SH-SY5Y (cell line): ENCODE measurements at regions not wholly inside any gene's neighbourhood (a gene's known extent, or its start where the extent isn't known, plus 50 kb on each side); places are given as distances from the start of the nearest gene placed in this dataset.

Experiments used
- GATA2 ChIP-seq: IDR thresholded peaks from 2 replicates; pipeline ENCODE4 v1.6.1; 2011; ENCODE audit warnings: mild to moderate bottlenecking, low read depth, low read length
- GATA3 ChIP-seq: IDR thresholded peaks from 2 replicates; pipeline ENCODE4 v1.6.1; 2011; ENCODE audit warnings: low read depth, mild to moderate bottlenecking, low read length, moderate library complexity

- TF ChIP-seq GATA2 = no peak
- TF ChIP-seq GATA3 = no peak
Measured at GRCh38 chr2:215517391-215517790, 81.5 kb upstream of the FN1 start.

DNA sequence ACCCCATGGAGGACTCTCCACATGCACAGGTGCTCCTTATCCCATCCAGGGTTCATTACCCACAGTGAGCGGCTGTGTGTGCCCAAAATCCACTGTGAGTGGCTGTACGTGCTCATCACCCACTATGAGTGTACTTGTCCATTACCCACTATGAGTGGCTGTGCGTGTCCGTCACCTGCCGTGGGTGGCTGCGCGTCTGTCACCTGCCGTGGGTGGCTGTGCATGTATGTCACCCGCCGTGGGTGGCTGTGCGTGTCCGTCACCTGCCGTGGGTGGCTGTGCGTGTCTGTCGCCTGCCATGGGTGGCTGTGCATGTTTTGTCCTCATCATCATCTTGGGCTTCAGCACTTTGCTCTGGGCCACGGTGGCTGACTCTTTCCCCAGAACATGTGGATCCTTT is 78.6 kb upstream of the FN1 start:
- no peak for TF ChIP-seq GATA2
- no peak for TF ChIP-seq GATA3

GRCh38 chr2:215511454-215512346 is 75.8 kb upstream of the FN1 start:
- TF ChIP-seq GATA2 = no peak
- no peak for TF ChIP-seq GATA3

- TF ChIP-seq GATA3 (no peak), GATA2 (no peak)
Measured at GRCh38 chr2:215507836-215508235, 72.0 kb upstream of the FN1 start.

DNA sequence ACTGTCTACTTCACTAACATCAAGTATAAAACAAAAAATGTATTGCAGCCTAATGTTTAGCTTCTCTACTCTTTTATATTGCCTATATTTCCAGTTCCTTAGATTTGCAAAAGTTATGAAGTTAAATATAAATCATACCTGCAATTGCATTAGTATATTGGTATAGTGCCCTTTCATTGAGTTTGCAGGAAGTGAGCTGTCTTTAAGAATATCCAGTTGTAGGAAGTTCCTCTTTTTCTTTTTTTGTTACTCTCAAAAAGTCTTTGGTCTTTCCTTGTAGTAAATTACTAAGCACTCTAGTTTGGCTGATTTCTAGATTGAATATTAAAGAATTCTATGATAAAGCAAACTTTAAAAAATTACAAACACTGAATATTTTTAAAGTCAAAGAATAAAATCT is 71.3 kb upstream of the FN1 start:
- TF ChIP-seq GATA3 (no peak), GATA2 (no peak)

- TF ChIP-seq GATA2 = no peak
- no peak for TF ChIP-seq GATA3
Measured at GRCh38 chr2:215506604-215506990, 70.7 kb upstream of the FN1 start.

DNA sequence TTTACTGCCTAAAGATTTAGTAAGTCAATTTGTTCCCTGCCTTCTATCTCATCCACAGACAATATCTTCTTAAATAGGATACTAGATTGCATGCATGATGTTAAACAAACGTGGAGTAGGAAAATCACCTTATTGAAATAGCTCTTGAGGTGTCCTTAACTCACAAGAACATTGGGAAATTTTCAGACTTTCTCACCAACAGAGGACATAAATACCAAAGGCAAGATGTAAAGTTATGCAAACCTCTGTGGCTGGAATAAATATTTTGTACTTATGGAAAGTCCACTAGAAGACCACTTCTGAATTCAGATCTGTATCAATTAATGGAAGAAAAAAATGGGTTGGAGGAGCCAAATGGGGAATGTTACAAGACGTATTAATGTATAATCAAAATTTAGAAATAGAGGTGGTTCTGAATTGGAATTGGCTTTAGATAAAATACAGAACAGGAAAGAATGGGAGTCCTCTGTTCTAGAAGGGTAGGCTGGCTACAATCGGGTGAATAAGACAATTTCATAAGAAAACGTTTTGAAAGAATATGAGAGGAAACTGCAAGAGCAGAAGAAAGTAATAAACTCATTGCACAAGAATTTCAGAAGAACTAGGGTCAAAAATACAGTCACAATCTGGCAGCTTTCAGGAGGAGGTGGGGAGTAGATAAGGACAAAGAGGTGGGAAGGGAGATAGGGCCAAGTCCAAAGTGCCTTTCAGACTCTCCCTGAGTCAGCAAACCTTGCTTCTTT is 69.3 kb upstream of the FN1 start:
- TF ChIP-seq GATA3 (no peak), GATA2 (no peak)

GRCh38 chr2:215504547-215504946 is 68.7 kb upstream of the FN1 start:
- TF ChIP-seq GATA3 (no peak), GATA2 (no peak)

DNA sequence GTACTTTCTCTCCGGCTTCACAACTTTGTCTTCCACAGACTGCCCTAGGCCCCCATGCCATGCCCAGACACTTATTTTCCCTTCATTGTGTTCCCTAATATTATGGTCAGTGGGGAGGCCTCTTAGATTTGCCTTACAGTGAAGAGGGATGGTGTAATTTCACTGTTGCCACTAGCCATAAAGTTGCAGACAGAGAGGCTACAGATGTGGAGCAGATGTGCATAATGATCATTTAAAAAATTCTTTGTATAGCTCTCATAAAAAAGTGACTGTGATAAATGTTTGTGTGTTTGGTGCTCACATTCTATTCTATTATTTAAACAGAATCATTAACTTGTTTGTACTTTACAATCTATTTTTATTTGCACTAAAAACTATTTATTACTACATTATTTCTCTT is 67.5 kb upstream of the FN1 start:
- TF ChIP-seq GATA2 = no peak
- no peak for TF ChIP-seq GATA3

- TF ChIP-seq GATA2 (no peak), GATA3 (no peak)
Measured at GRCh38 chr2:215500466-215500865, 64.6 kb upstream of the FN1 start.

GRCh38 chr2:215499331-215499730 is 63.5 kb upstream of the FN1 start:
- no peak for TF ChIP-seq GATA3

- TF ChIP-seq GATA3 = no peak
- no peak for TF ChIP-seq GATA2
Measured at GRCh38 chr2:215498431-215498830, 62.6 kb upstream of the FN1 start.

GRCh38 chr2:215493376-215493775 is 57.5 kb upstream of the FN1 start:
- TF ChIP-seq GATA3 (no peak), GATA2 (no peak)

DNA sequence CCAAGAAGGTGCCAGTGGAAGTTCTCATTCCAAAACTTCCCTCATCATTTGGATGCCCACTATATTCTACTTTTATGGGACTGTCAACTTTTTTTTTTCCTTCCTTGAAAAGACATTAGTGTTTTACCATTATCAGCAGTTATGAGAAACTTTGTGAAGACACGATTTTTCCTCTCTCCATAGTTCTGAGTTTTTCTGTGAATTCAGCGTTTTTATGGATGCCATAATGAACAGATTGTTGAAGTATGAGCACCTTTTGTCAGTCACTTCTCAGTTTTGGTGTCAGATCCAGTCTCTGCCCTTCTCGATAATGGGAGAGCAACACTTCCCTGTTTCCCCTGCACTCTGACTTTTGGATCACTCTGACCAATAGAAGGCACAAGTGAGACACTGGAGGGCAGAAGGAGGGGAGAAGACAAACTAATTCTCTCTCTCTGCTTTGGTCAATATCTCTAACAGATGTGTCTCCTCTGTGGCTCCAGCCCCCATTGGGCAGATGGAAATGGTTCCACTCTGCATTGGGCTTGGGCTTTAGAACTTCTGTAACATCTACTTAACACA is 53.5 kb upstream of the FN1 start:
- TF ChIP-seq GATA2 = no peak
- TF ChIP-seq GATA3 = no peak

GRCh38 chr2:215487002-215487372 is 51.1 kb upstream of the FN1 start:
- TF ChIP-seq GATA3 = no peak
- TF ChIP-seq GATA2 = no peak
